ENCODE measurements at regions not wholly inside any gene's neighbourhood (a gene's known extent, or its start where the extent isn't known, plus 50 kb on each side); places are given as distances from the start of the nearest gene placed in this dataset.

GRCh38 chr3:141418751-141419150 is 50.4 kb downstream of the ZBTB38 start:
- 91 to 92% methylated on average over 4 of the region's 4 CpGs for WGBS, 2 donors
- H3K36me3 ChIP-seq = peaks cover 0 to 5% of the 10 kb centered on the region in 2 donors
- H3K4me1 ChIP-seq = peaks cover 35 to 59% of the 10 kb centered on the region in 2 donors
- no peak overlapping the region for H3K27ac ChIP-seq
- DNase-seq = no peak
- TF ChIP-seq CTCF (IDR thresholded peaks at IDR 0.05) (no peak), POLR2A (IDR thresholded peaks at IDR 0.05) (no peak)
- no peaks in the 10 kb centered on the region for H3K27me3 ChIP-seq
- intact Hi-C loops (cut with DNase I) = no loop called here
- H3K4me3 ChIP-seq (replicated peaks in 1 of 3) = no peak overlapping the region
- H3K9me3 ChIP-seq = no peaks in the 10 kb centered on the region

GRCh38 chr3:141419946-141420345 is 51.6 kb downstream of the ZBTB38 start:
- TF ChIP-seq CTCF (IDR thresholded peaks at IDR 0.05) = no peak
- TF ChIP-seq POLR2A (IDR thresholded peaks at IDR 0.05) = no peak
- Histone ChIP-seq H3K4me1 (peaks cover 27 to 48% of the 10 kb centered on the region in 2 donors), H3K36me3 (peaks cover 0 to under 1% of the 10 kb centered on the region in 2 donors), H3K27me3 (no peaks in the 10 kb centered on the region), H3K9me3 (no peaks in the 10 kb centered on the region), H3K4me3 (replicated peaks in 1 of 3) (no peak overlapping the region), H3K27ac (peak overlapping the region; percentile 39 to 73 (median 49))
- no peak for DNase-seq
- intact Hi-C loops (cut with DNase I) = no loop called here
- 77 to 84% methylated on average over 5 of the region's 5 CpGs for WGBS, 2 donors

- H3K27me3 ChIP-seq = no peaks in the 10 kb centered on the region
- 98 to 100% methylated on average over 2 of the region's 2 CpGs for WGBS, 2 donors
- H3K4me3 ChIP-seq (replicated peaks in 1 of 3) = no peak overlapping the region
- no peak for DNase-seq
- intact Hi-C loops (cut with DNase I) = no loop called here
- peaks cover 34 to 47% of the 10 kb centered on the region in 2 donors for H3K4me1 ChIP-seq
- TF ChIP-seq CTCF (IDR thresholded peaks at IDR 0.05) (no peak), POLR2A (IDR thresholded peaks at IDR 0.05) (no peak)
- no peaks in the 10 kb centered on the region for H3K36me3 ChIP-seq
- no peaks in the 10 kb centered on the region for H3K9me3 ChIP-seq
- peak overlapping the region in 2 of 3 donors; percentile 32 to 73 for H3K27ac ChIP-seq
Measured at GRCh38 chr3:141421186-141421585, 52.9 kb downstream of the ZBTB38 start.

- no peaks in the 10 kb centered on the region for H3K36me3 ChIP-seq
- intact Hi-C loops (cut with DNase I) = no loop called here
- peaks cover 34 to 47% of the 10 kb centered on the region in 2 donors for H3K4me1 ChIP-seq
- H3K4me3 ChIP-seq (replicated peaks in 1 of 3) = no peak overlapping the region
- H3K27me3 ChIP-seq = no peaks in the 10 kb centered on the region
- H3K9me3 ChIP-seq = no peaks in the 10 kb centered on the region
- no peak for DNase-seq
- WGBS, 2 donors = 89 to 98% methylated on average over 4 to 5 of the region's 5 CpGs
- H3K27ac ChIP-seq = peak overlapping the region in 2 of 3 donors; percentile 32 to 73
- no peak for TF ChIP-seq POLR2A (IDR thresholded peaks at IDR 0.05)
- TF ChIP-seq CTCF (IDR thresholded peaks at IDR 0.05) = no peak
Measured at GRCh38 chr3:141421639-141422319, 53.5 kb downstream of the ZBTB38 start.

- peak; percentile 69 to 73 for DNase-seq
- H3K9me3 ChIP-seq = no peaks in the 10 kb centered on the region
- TF ChIP-seq POLR2A (IDR thresholded peaks at IDR 0.05) = no peak
- no peak for TF ChIP-seq CTCF (IDR thresholded peaks at IDR 0.05)
- H3K27me3 ChIP-seq = no peaks in the 10 kb centered on the region
- H3K27ac ChIP-seq = peak overlapping the region in 2 of 3 donors; percentile 30 to 73
- H3K4me3 ChIP-seq (replicated peaks in 1 of 3) = no peak overlapping the region
- 42 to 45% methylated on average over 6 of the region's 6 CpGs for WGBS, 2 donors
- intact Hi-C loops (cut with DNase I) = no loop called here
- peaks cover 44 to 60% of the 10 kb centered on the region in 2 donors for H3K4me1 ChIP-seq
- no peaks in the 10 kb centered on the region for H3K36me3 ChIP-seq
Measured at GRCh38 chr3:141422961-141423582, 54.8 kb downstream of the ZBTB38 start.

Data from thyroid gland (tissue), 4 donors.